Activated naive CD8-positive, alpha-beta T cell treated with anti-CD3 and anti-CD28 coated beads, Interleukin-2, amount 10 ng/mL, durations not matched to agents 7 days and 5 days (primary cell): ENCODE measurements at regions not wholly inside any gene's neighbourhood (a gene's known extent, or its start where the extent isn't known, plus 50 kb on each side); places are given as distances from the start of the nearest gene placed in this dataset.

Source experiments
- ATAC-seq: fragments of 150-1000 bp; cut with Tn5 transposase; one replicate; pipeline ENCODE4 v1.10.0; 2021; ENCODE audit warnings: low read depth, moderate library complexity
- POLR2A ChIA-PET: fragments of 350-600 bp; sonication (Branson Sonifier 250); formaldehyde crosslinking; loops from one replicate; lab custom pipeline; 2021; ENCODE audit warnings: antibody characterized with exemption; lab: Charles Lee
- DNase-seq: peaks from one replicate; pipeline ENCODE4 v3.0.0; 2021
- H3K27ac Mint-ChIP-seq: one replicate; pipeline ENCODE4 v1.8.0; 2022; ENCODE audit warnings: mild to moderate bottlenecking, mixed read lengths
- H3K27me3 Mint-ChIP-seq: one replicate; pipeline ENCODE4 v1.8.0; 2022; ENCODE audit warnings: mild to moderate bottlenecking, moderate library complexity, mixed read lengths
- H3K36me3 Mint-ChIP-seq: one replicate; pipeline ENCODE4 v1.8.0; 2021; ENCODE audit warnings: mild to moderate bottlenecking, mixed read lengths
- H3K4me1 Mint-ChIP-seq: one replicate; pipeline ENCODE4 v1.8.0; 2021; ENCODE audit warnings: mixed read lengths
- H3K4me3 Mint-ChIP-seq: one replicate; pipeline ENCODE4 v1.8.0; 2022; ENCODE audit warnings: mild to moderate bottlenecking, moderate library complexity, mixed read lengths
- H3K9me3 Mint-ChIP-seq: one replicate; pipeline ENCODE4 v1.8.0; 2021; ENCODE audit warnings: mixed read lengths

DNA sequence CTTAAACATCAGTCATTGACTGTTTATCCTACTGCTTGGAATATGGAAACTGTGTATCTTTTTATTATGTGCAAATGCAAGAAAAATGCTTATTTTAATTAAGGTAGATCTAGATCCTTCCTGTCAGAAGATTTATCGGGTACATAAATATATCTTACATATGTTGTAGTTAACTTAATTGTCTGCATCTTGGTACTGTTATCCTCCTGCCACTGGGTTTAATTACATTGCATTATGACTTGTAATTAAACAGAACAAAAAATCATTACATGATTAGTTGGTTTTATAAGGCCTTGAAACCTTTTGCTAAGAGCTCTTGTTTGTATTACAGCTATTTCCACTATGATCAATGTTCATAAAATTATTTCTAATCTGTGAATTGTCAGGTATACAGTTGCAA lies 211.2 kb downstream of the PTGER3 start:
- H3K27ac Mint-ChIP-seq: no peak overlapping the region
- DNase-seq (no peak), ATAC-seq (no peak)
- peaks cover 2% of the 10 kb centered on the region for H3K9me3 Mint-ChIP-seq
- no peak overlapping the region for H3K4me3 Mint-ChIP-seq
- POLR2A ChIA-PET: no interaction called here
- H3K36me3 Mint-ChIP-seq: no peaks in the 10 kb centered on the region
- no peaks in the 10 kb centered on the region for H3K4me1 Mint-ChIP-seq
- no peaks in the 10 kb centered on the region for H3K27me3 Mint-ChIP-seq

DNA sequence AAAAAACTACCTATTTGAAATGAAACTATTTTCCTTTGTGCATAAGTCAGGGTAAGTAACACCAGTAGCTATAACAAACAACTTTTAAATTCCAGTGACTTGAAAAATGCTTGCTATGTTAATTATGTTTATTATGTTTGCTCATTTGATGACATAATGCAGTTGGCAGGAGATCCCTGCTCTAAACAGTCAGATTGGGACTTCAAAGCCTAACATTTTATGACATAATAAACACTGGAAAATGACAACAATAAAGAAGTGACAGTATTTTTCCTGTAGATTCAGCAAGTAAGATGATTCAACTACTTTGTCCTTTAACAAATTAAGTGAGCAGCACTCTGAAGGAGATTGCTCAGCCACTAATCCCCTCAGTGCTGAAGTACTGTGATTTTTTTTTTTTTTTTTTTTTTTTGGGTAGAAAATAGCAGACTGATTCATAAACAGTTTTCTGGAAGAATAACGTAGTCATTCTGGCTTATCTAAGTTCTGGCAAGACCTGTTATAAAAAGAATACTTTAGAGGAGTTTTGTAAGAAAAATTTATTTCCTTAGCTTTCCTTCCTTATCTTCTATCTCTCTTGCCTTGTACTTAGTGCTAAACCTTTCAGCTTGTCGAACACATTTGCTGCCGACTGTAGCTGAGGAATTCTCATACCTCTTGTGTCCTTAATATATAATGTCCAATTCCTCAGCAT lies 207.2 kb downstream of the PTGER3 start:
- no peaks in the 10 kb centered on the region for H3K27me3 Mint-ChIP-seq
- POLR2A ChIA-PET: no interaction called here

DNA sequence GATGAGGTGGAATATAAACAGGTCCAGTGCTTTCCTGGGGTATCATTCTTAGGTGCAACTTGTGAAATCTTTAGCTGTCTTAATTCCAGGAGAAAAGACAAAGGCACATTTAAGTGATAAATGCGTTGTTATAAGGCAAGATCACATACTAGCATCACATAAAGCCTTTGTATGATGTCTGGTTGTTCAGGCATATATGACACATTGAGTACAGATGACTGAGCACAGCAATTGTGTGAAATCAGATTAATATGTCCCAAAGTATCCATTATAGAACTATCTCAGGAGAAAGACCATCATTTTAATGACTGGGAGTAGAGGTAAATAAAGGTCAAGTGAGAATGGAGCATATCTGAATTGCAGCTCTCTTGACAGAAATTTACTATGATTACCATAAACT lies 205.1 kb downstream of the PTGER3 start:
- Mint-ChIP-seq H3K27ac (no peak overlapping the region), H3K9me3 (peaks cover 4% of the 10 kb centered on the region), H3K36me3 (no peaks in the 10 kb centered on the region), H3K4me1 (no peaks in the 10 kb centered on the region), H3K4me3 (no peak overlapping the region), H3K27me3 (no peaks in the 10 kb centered on the region)
- POLR2A ChIA-PET: no interaction called here
- no peak for ATAC-seq
- DNase-seq: no peak

More for the DNA sequence above, 207.2 kb downstream of the PTGER3 start:
- Mint-ChIP-seq H3K4me1 (no peaks in the 10 kb centered on the region), H3K4me3 (no peak overlapping the region), H3K36me3 (no peaks in the 10 kb centered on the region), H3K9me3 (peaks cover under 1% of the 10 kb centered on the region), H3K27ac (no peak overlapping the region)
- ATAC-seq (no peak), DNase-seq (no peak)

DNA sequence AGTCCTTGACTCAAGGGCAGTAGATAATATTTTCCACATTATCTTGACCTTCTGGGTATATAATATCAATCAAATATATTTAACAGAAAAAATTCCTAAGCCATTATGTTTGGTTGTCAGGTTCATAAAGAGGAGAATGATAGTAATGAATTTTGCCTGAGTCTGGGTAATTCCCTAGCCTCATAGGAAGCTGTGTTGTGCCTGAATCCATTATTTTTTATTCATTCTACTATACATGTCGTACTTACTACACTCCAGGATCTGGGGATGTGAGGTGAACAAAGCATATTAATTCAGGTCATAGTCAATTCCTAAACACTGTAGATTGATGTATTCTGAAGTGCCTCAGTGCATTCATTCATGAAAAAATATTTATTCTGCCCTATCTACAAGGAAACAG lies 204.2 kb downstream of the PTGER3 start:
- DNase-seq (no peak), ATAC-seq (no peak)
- Mint-ChIP-seq H3K4me3 (no peak overlapping the region), H3K36me3 (no peaks in the 10 kb centered on the region), H3K9me3 (peaks cover 4% of the 10 kb centered on the region), H3K27me3 (no peaks in the 10 kb centered on the region), H3K27ac (no peak overlapping the region), H3K4me1 (no peaks in the 10 kb centered on the region)
- POLR2A ChIA-PET: no interaction called here

DNA sequence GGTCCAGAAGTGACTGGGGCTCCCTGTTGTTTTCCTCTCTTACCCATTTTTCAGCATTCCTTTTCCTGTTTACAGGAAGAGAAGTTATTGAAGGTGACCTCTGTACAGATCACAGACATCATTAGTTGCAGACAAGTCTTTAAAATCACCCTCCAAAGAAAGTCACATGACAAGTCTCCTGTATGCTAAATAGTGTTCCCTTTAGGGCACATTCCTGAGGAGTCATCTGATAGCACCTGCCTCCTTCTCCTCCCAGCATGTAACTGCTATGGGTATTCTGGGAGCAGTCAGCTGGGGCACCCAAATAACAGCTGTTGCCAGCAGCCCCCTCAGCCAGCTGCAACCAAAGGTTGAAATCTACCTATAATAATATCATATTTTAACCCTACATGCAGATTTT lies 200.6 kb downstream of the PTGER3 start:
- Mint-ChIP-seq H3K4me3 (no peak overlapping the region), H3K4me1 (no peaks in the 10 kb centered on the region), H3K36me3 (no peaks in the 10 kb centered on the region), H3K9me3 (peaks cover 6% of the 10 kb centered on the region), H3K27me3 (no peaks in the 10 kb centered on the region), H3K27ac (no peak overlapping the region)
- POLR2A ChIA-PET: no interaction called here
- no peak for DNase-seq
- no peak for ATAC-seq

DNA sequence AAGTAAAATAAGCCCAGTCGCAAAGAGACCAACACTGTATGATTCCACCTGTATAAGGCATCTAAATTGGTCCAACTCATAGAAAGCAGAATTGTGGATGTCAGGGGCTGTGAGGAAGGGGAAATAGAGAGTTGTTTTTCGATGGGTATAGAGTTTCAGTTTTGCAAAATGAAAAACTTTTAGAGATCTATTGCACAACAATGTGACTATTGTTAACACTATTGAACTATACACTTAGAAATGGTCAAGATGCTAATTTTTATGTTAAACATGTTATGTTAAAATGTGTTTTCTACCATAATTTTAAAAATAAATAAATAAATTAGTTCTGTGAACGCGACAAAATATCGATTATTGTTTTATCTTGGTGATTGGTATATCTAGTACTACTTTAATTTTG lies 192.4 kb downstream of the PTGER3 start:
- H3K4me1 Mint-ChIP-seq: no peaks in the 10 kb centered on the region
- H3K9me3 Mint-ChIP-seq: peaks cover 3% of the 10 kb centered on the region
- H3K27ac Mint-ChIP-seq: no peak overlapping the region
- no peaks in the 10 kb centered on the region for H3K36me3 Mint-ChIP-seq
- DNase-seq (no peak), ATAC-seq (no peak)
- POLR2A ChIA-PET: no interaction called here
- no peak overlapping the region for H3K4me3 Mint-ChIP-seq
- H3K27me3 Mint-ChIP-seq: no peaks in the 10 kb centered on the region

DNA sequence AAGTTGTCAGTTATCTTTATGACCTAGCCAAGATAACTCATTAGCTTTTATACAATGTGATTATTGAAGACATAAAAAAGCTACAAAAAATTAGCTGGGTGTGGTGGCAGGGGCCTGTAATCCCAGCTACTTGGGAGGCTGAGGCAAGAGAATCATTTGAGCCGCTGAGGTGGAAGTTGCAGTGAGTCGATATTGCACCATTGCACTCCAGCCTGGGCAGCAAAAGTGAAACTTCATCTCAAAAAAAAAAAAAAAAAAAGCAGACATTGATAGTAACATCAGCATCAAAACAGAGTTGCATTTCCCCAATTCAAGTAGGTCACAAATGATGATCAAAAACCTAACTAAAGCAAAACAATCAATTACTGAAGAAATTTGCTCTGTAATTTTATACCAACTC lies 191.4 kb downstream of the PTGER3 start:
- ATAC-seq (no peak), DNase-seq (no peak)
- Mint-ChIP-seq H3K9me3 (peaks cover 3% of the 10 kb centered on the region), H3K36me3 (no peaks in the 10 kb centered on the region), H3K27me3 (no peaks in the 10 kb centered on the region), H3K4me1 (no peaks in the 10 kb centered on the region), H3K27ac (no peak overlapping the region), H3K4me3 (no peak overlapping the region)
- POLR2A ChIA-PET: no interaction called here

DNA sequence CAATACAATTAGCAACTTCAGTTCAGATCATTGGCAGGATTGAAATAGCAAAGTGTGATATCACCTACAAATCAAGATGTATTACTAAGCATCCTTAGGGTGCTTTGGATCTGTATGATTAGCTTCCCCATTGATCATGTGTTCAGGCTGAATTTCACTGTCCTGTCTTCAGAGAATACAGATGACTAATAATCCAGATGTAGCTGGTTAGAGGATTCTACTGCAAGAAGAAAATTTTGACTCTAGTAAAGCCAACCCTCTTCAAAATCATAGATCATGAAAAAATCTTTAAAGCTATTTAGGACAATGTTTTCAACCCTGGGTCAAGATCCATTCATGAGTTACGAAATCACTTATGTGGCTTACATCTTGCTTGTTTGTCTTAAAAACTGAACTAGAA lies 184.4 kb downstream of the PTGER3 start:
- H3K4me1 Mint-ChIP-seq: peaks cover 21% of the 10 kb centered on the region
- H3K27ac Mint-ChIP-seq: no peak overlapping the region
- POLR2A ChIA-PET: no interaction called here
- no peak overlapping the region for H3K4me3 Mint-ChIP-seq
- no peaks in the 10 kb centered on the region for H3K36me3 Mint-ChIP-seq
- DNase-seq: no peak
- H3K9me3 Mint-ChIP-seq: no peaks in the 10 kb centered on the region
- ATAC-seq: no peak
- peaks cover 1% of the 10 kb centered on the region for H3K27me3 Mint-ChIP-seq

DNA sequence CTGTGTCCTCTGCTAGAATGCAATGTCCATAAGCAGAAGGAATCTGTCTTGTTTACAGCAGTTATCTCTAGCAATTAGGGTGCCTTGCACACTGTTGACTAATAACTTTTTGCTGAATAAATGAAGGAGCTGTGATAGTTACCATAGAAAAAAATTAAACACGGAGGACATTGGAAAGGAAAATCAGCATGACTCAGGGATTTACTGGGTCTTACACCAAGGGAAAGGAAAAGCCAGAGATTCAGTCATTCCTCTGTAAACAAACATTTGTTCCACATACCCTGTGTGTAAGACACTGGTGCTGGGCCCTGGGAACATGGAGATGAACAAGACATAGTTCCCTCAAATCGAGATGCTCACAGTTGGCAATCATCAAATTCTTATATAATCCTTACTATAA lies 183.3 kb downstream of the PTGER3 start:
- no peaks in the 10 kb centered on the region for H3K9me3 Mint-ChIP-seq
- no peaks in the 10 kb centered on the region for H3K36me3 Mint-ChIP-seq
- peaks cover 1% of the 10 kb centered on the region for H3K27me3 Mint-ChIP-seq
- no peak overlapping the region for H3K4me3 Mint-ChIP-seq
- DNase-seq (no peak), ATAC-seq (no peak)
- no peak overlapping the region for H3K27ac Mint-ChIP-seq
- peaks cover 21% of the 10 kb centered on the region for H3K4me1 Mint-ChIP-seq
- POLR2A ChIA-PET: no interaction called here

DNA sequence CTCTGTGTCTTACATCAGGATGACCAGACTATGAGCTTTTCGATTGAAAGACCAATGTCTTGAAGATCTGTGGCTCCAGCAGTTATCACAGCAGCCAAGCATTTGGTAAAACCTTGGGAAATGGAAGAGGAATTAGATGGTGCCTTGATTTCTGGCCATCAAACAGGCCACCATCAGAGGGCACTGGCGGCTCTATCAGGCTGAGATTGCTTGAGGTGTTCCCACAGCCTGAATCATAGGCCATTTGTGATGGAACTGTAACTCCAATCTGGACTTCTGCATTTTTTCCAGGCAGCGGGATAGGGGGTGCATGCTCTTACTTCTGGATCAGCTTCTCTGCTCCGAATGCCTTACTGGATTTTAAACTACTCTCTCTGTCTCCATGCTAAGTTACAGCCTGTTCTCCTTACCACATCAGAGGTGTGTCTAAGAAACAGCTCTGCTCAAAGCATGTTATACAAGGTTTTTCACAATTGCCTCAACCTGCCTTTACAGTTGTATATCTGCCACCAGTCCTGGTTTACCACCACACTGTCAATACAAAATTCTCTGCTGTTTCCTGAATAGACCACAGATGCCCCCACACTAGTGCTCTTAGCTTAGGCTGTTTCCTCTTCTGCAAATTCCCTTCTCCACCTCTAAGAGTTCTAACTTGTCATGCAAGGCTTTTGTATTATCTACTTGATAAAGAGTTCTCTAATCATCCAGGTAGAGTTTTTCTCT lies 180.9 kb downstream of the PTGER3 start:
- no peak for DNase-seq
- Mint-ChIP-seq H3K27ac (peak overlapping the region; percentile 76), H3K4me3 (peak overlapping the region; percentile 35), H3K27me3 (no peaks in the 10 kb centered on the region), H3K4me1 (peaks cover 21% of the 10 kb centered on the region), H3K36me3 (no peaks in the 10 kb centered on the region), H3K9me3 (no peaks in the 10 kb centered on the region)
- POLR2A ChIA-PET: interaction anchor here (1.7 kb wide), 1 partner anchor 214 kb away, joined by 4 read pairs; the partner anchor contains the start of gene ZRANB2
- peak; percentile 85 for ATAC-seq

DNA sequence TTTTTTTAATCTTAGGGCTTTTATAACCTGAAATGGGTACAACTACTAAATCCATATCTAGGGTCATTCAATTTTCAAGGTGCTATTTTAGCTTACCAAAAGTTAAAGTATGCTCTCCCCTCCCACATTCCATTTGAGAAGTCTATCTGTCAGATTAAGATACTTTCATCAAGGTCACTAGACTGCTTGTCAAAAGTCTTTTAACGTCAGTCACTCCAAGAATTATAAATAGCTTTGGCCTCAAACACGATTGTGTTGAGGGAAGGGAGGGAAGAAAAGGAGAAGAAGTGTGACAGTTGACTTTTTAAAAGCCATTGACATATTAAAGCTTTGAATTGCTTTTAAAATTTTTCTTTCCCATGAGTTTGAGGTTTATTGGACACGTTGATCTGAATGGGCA lies 175.8 kb downstream of the PTGER3 start:
- H3K4me3 Mint-ChIP-seq: no peak overlapping the region
- H3K27ac Mint-ChIP-seq: no peak overlapping the region
- DNase-seq: no peak
- ATAC-seq: no peak
- peaks cover 5% of the 10 kb centered on the region for H3K4me1 Mint-ChIP-seq
- H3K36me3 Mint-ChIP-seq: no peaks in the 10 kb centered on the region
- H3K27me3 Mint-ChIP-seq: no peaks in the 10 kb centered on the region
- POLR2A ChIA-PET: no interaction called here
- H3K9me3 Mint-ChIP-seq: no peaks in the 10 kb centered on the region

DNA sequence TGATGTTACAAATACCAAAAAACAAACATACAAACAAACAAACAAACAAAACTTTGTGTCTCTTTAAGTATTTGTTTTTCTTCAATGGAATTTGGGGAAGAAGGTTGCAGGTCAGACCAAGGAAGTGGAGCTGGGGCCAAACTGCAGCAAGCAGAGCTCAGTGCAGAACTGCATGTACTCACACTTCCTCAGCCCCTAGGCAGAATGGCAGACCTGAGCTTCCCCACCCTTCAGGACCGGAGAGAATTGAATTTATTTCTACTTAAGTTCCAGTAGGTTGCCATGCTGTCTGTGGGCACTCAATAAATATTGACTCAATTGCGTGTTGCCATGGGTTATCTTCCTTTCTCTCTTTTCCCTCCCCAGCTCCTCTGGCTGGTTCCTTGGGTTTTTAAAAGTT lies 173.6 kb downstream of the PTGER3 start:
- ATAC-seq (no peak), DNase-seq (no peak)
- H3K36me3 Mint-ChIP-seq: no peaks in the 10 kb centered on the region
- peaks cover 2% of the 10 kb centered on the region for H3K9me3 Mint-ChIP-seq
- H3K4me1 Mint-ChIP-seq: no peaks in the 10 kb centered on the region
- peaks cover 2% of the 10 kb centered on the region for H3K27me3 Mint-ChIP-seq
- H3K4me3 Mint-ChIP-seq: no peak overlapping the region
- H3K27ac Mint-ChIP-seq: no peak overlapping the region
- POLR2A ChIA-PET: no interaction called here

DNA sequence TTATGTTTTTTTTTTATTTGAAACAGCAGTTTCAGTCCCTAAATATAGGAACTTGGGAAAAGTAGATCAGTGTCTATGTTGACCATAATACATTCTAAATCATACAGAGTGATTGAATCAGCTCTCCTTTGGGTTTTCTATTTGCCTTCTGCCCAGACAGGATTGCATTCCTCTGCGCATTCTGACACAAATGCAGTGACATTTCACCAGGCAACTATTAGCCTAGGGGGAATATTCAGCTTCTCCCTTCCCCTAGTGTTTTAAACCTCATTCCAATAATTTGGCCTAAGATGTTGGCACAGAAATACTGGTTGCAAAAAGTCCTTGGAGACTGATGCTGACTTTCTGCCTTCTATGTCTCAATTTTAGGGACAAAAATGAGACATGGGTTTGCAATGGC lies 172.8 kb downstream of the PTGER3 start:
- no peaks in the 10 kb centered on the region for H3K4me1 Mint-ChIP-seq
- H3K36me3 Mint-ChIP-seq: no peaks in the 10 kb centered on the region
- DNase-seq (no peak), ATAC-seq (no peak)
- no peak overlapping the region for H3K27ac Mint-ChIP-seq
- H3K27me3 Mint-ChIP-seq: peaks cover 5% of the 10 kb centered on the region
- peaks cover 2% of the 10 kb centered on the region for H3K9me3 Mint-ChIP-seq
- no peak overlapping the region for H3K4me3 Mint-ChIP-seq
- POLR2A ChIA-PET: no interaction called here

DNA sequence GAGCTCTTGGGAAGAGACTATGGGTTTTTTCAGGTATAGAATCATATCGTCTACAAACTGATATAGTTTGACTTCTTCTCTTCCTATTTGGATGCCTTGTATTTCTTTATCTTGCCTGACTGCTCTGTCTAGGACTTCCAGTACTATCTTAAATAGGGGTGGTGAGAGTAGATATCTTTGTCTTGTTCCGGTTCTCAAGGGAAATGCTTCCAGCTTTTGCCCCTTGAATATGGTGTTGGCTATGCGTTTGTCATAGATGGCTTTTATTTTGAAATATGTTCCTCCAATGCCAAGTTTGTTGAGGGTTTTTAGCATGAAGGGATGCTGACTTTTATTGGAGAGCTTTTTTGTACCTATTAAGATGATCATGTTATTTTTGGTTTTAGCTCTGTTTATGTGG lies 170.3 kb downstream of the PTGER3 start:
- peaks cover 5% of the 10 kb centered on the region for H3K27me3 Mint-ChIP-seq

More for the DNA sequence above, 170.3 kb downstream of the PTGER3 start:
- no peak for ATAC-seq
- DNase-seq: no peak
- Mint-ChIP-seq H3K9me3 (peaks cover 2% of the 10 kb centered on the region), H3K4me1 (no peaks in the 10 kb centered on the region), H3K36me3 (no peaks in the 10 kb centered on the region), H3K27ac (no peak overlapping the region), H3K4me3 (no peak overlapping the region)
- POLR2A ChIA-PET: no interaction called here
